ENCODE measurements at regions not wholly inside any gene's neighbourhood (a gene's known extent, or its start where the extent isn't known, plus 50 kb on each side); places are given as distances from the start of the nearest gene placed in this dataset.
"Not testable (repeated sequence)": the region's sequence is repeated elsewhere in the genome, so short reads cannot be mapped to it uniquely, and the experiment has no call there.

GRCh38 chr10:130261766-130262165, 125.6 kb downstream of the GLRX3 start:
- no peak for DNase-seq

GRCh38 chr10:130263289-130263688, 127.1 kb downstream of the GLRX3 start:
- no peak for DNase-seq

- no peak for DNase-seq
Measured at GRCh38 chr10:130265542-130265941, 129.4 kb downstream of the GLRX3 start.

GRCh38 chr10:130282492-130283218, 146.5 kb downstream of the GLRX3 start:
- DNase-seq: no peak

GRCh38 chr10:130283219-130283545, 147.0 kb downstream of the GLRX3 start:
- no peak for DNase-seq

- DNase-seq: not testable (repeated sequence)
Measured at GRCh38 chr10:130295761-130296160, 159.6 kb downstream of the GLRX3 start.

- DNase-seq: no peak
Measured at GRCh38 chr10:130300608-130301020, 164.4 kb downstream of the GLRX3 start.

GRCh38 chr10:130301021-130301892, 165.1 kb downstream of the GLRX3 start:
- peak; percentile 11 for DNase-seq

- no peak for DNase-seq
Measured at GRCh38 chr10:130326954-130327353, 190.8 kb downstream of the GLRX3 start.

- DNase-seq: no peak
Measured at GRCh38 chr10:130329792-130330191, 193.6 kb downstream of the GLRX3 start.

- no peak for DNase-seq
Measured at GRCh38 chr10:130333185-130333584, 197.0 kb downstream of the GLRX3 start.

- no peak for DNase-seq
Measured at GRCh38 chr10:130335336-130335735, 199.1 kb downstream of the GLRX3 start.

GRCh38 chr10:130336617-130337304, 200.6 kb downstream of the GLRX3 start:
- DNase-seq: no peak

GRCh38 chr10:130337305-130337640, 201.1 kb downstream of the GLRX3 start:
- DNase-seq: no peak

GRCh38 chr10:130337696-130338635, 201.8 kb downstream of the GLRX3 start:
- DNase-seq: no peak

GRCh38 chr10:130338636-130339024, 202.4 kb downstream of the GLRX3 start:
- DNase-seq: no peak

GRCh38 chr10:130339091-130339490, 202.9 kb downstream of the GLRX3 start:
- no peak for DNase-seq

GRCh38 chr10:130339911-130340310, 203.7 kb downstream of the GLRX3 start:
- no peak for DNase-seq

- no peak for DNase-seq
Measured at GRCh38 chr10:130340816-130341215, 204.6 kb downstream of the GLRX3 start.

- DNase-seq: no peak
Measured at GRCh38 chr10:130341356-130341755, 205.2 kb downstream of the GLRX3 start.

- DNase-seq: no peak
Measured at GRCh38 chr10:130345728-130346127, 209.5 kb downstream of the GLRX3 start.

- no peak for DNase-seq
Measured at GRCh38 chr10:130350996-130351395, 214.8 kb downstream of the GLRX3 start.

All from hindlimb muscle (tissue), 1 donor.